Psoas muscle (tissue), 7 donors: ENCODE measurements at regions not wholly inside any gene's neighbourhood (a gene's known extent, or its start where the extent isn't known, plus 50 kb on each side); places are given as distances from the start of the nearest gene placed in this dataset.

Experiments used
- ATAC-seq, 4 donors: fragments of 200-7000 bp; cut with Tn5 transposase; one replicate each; pipeline ENCODE4 v1.9.1; 2020; ENCODE audit warnings: moderate library complexity in 3 of 4, mild to moderate bottlenecking in 2 of 4
- DNase-seq, 2 donors: peaks; one replicate each; pipeline ENCODE4 v3.0.0-alpha.2; 2020
- H3K27ac ChIP-seq: fragments of 200-600 bp; one replicate; pipeline ENCODE4 v1.8.0; 2022
- H3K27me3 ChIP-seq, 3 donors: fragments of 200-600 bp in 1 of 3; one replicate each; pipeline versions ENCODE4 v1.6.1 to v1.8.0; 2013 to 2022; ENCODE audit warnings: low read length in 2 of 3, mild to moderate bottlenecking in 2 of 3, moderate library complexity in 1 of 3; ENCODE audit not compliant: insufficient read depth in 3 of 3
- H3K36me3 ChIP-seq, 2 donors: fragments of 200-600 bp in 1 of 2; one replicate each; pipeline versions ENCODE4 v1.6.1 to v1.8.0; 2013 to 2022; ENCODE audit warnings: low read depth in 1 of 2, mild to moderate bottlenecking in 1 of 2, moderate library complexity in 1 of 2; ENCODE audit not compliant: insufficient read depth in 1 of 2
- H3K4me1 ChIP-seq: fragments of 200-600 bp; one replicate; pipeline ENCODE4 v1.8.0; 2022
- H3K4me3 ChIP-seq: fragments of 200-600 bp; one replicate; pipeline ENCODE4 v1.8.0; 2022; ENCODE audit warnings: mild to moderate bottlenecking
- H3K9me3 ChIP-seq: fragments of 200-600 bp; one replicate; pipeline ENCODE4 v1.8.0; 2022
- CTCF ChIP-seq: fragments of 200-600 bp; IDR thresholded peaks from one replicate; pipeline ENCODE4 v1.8.0; 2022; ENCODE audit warnings: antibody characterized with exemption
- WGBS, 3 donors: extraction: QIAGEN DNeasy Blood & Tissue Kit; methylation state at CpG; one replicate each; pipeline versions ENCODE4 v1.1.6 to v1.1.7; 2013; 5-methylcytosine and 5-hydroxymethylcytosine counted together
- intact Hi-C, 2 donors: fragments of 100-400 bp; cut with DNase I; formaldehyde crosslinking; loops; one replicate each; pipeline versions ENCODE4 v1.11.0 to v1.14.2; 2022
- donor health status: healthy with polysubstance abuse.
- donor health status: DM: no; HTN: no; CAD: no; lungs with moderate emphysema.
- donor health status: Bipolar disorder and iron deficiency.
- donor health status: healthy.
- donor health status: DM: yes; HTN: yes; CAD: no.
- donor health status: DM: no; HTN: no; CAD: no.
- donor health status: DM: yes; HTN: yes; CAD: no.

- WGBS, 3 donors: 59 to 67% (median 66%) methylated on average over 7 of the region's 7 CpGs
- no peak for TF ChIP-seq CTCF
- Histone ChIP-seq H3K36me3 (no peaks in the 10 kb centered on the region), H3K4me1 (peaks cover 3% of the 10 kb centered on the region), H3K9me3 (peaks cover 9% of the 10 kb centered on the region), H3K4me3 (no peak overlapping the region), H3K27me3 (no peaks in the 10 kb centered on the region), H3K27ac (no peak overlapping the region)
- ATAC-seq (no peak), DNase-seq (no peak)
- intact Hi-C loops: no loop called here
Observed at GRCh38 chr2:239710953-239711861, 310.4 kb upstream of the HDAC4 start.

- Histone ChIP-seq H3K27me3 (no peaks in the 10 kb centered on the region), H3K4me3 (no peak overlapping the region), H3K9me3 (peaks cover 6% of the 10 kb centered on the region), H3K36me3 (no peaks in the 10 kb centered on the region), H3K27ac (no peak overlapping the region), H3K4me1 (peaks cover 3% of the 10 kb centered on the region)
- no peak for DNase-seq
- WGBS, 3 donors: 15 to 23% (median 15%) methylated on average over 8 of the region's 8 CpGs
- TF ChIP-seq CTCF: no peak
- intact Hi-C loops: no loop called here
- ATAC-seq: no peak
Observed at GRCh38 chr2:239706367-239706766, 305.5 kb upstream of the HDAC4 start.

GRCh38 chr2:239704737-239705136 lies 303.9 kb upstream of the HDAC4 start:
- H3K9me3 ChIP-seq: peaks cover 5% of the 10 kb centered on the region
- no peaks in the 10 kb centered on the region for H3K36me3 ChIP-seq
- 94 to 99% (median 97%) methylated on average over 6 of the region's 6 CpGs for WGBS, 3 donors
- ATAC-seq (no peak), DNase-seq (no peak)
- peaks cover 3% of the 10 kb centered on the region for H3K4me1 ChIP-seq
- no peak overlapping the region for H3K27ac ChIP-seq
- TF ChIP-seq CTCF: no peak
- intact Hi-C loops: no loop called here
- H3K27me3 ChIP-seq: no peaks in the 10 kb centered on the region
- H3K4me3 ChIP-seq: no peak overlapping the region

- no peaks in the 10 kb centered on the region for H3K36me3 ChIP-seq
- no peaks in the 10 kb centered on the region for H3K27me3 ChIP-seq
- DNase-seq: no peak
- H3K9me3 ChIP-seq: no peaks in the 10 kb centered on the region
- no peak for TF ChIP-seq CTCF
- no peak for ATAC-seq
- peaks cover 3% of the 10 kb centered on the region for H3K4me1 ChIP-seq
- intact Hi-C loops: no loop called here
- WGBS, 3 donors: 93 to 99% (median 98%) methylated on average over 3 of the region's 3 CpGs
- H3K27ac ChIP-seq: no peak overlapping the region
- no peak overlapping the region for H3K4me3 ChIP-seq
Observed at GRCh38 chr2:239703834-239704233, 303.0 kb upstream of the HDAC4 start.
